Prostate gland (tissue), 2 donors: ENCODE measurements at regions not wholly inside any gene's neighbourhood (a gene's known extent, or its start where the extent isn't known, plus 50 kb on each side); places are given as distances from the start of the nearest gene placed in this dataset.

ENCODE experiments used
- DNase-seq: peaks from one replicate; pipeline ENCODE4 v3.0.0-alpha.2; 2019; ENCODE audit warnings: low spot score
- H3K27ac ChIP-seq, 2 donors: fragments of 200-600 bp; sonication (generic); 2 replicates each; pipeline ENCODE4 v1.5.1; 2017 to 2019
- H3K27me3 ChIP-seq: fragments of 200-600 bp; sonication (generic); replicated peaks from 2 replicates; pipeline ENCODE4 v1.5.1; 2019; ENCODE audit not compliant: insufficient read depth
- H3K36me3 ChIP-seq, 2 donors: fragments of 200-600 bp; sonication (generic); 1 replicate in 1 of 2; 2 replicates in 1 of 2; pipeline versions ENCODE4 v1.5.1 to v1.8.1; 2017 to 2019
- H3K4me1 ChIP-seq: fragments of 200-600 bp; sonication (generic); replicated peaks from 2 replicates; pipeline ENCODE4 v1.5.1; 2019
- H3K4me3 ChIP-seq, 2 donors: fragments of 200-600 bp; sonication (generic); 2 replicates each; pipeline ENCODE4 v1.5.1; 2017 to 2019
- H3K9me3 ChIP-seq: fragments of 200-600 bp; sonication (generic); 2 replicates; pipeline ENCODE4 v1.5.1; 2017
- POLR2A ChIP-seq: fragments of 450-650 bp; IDR thresholded peaks from one replicate; pipeline ENCODE4 v1.6.1; 2016; ENCODE audit warnings: antibody characterized with exemption, mild to moderate bottlenecking
- POLR2AphosphoS5 ChIP-seq: sonication (generic); formaldehyde crosslinking; IDR thresholded peaks from one replicate; pipeline ENCODE4 v1.6.1; 2017; ENCODE audit warnings: antibody characterized with exemption
- WGBS: methylation state at CpG from one replicate; pipeline ENCODE4 v1.1.5; 2018; 5-methylcytosine and 5-hydroxymethylcytosine counted together
- intact Hi-C: fragments of 100-400 bp; cut with DNase I; formaldehyde crosslinking; loops from one replicate; pipeline ENCODE4 v1.14.2; 2022
- TF ChIP-seq, protein P1 (sequence below), 4 experiments: fragments of 200-600 bp in 2 of 4; fragments of 450-650 bp in 2 of 4; sonication (generic) in 2 of 4; IDR thresholded peaks; 1 replicate in 3 of 4; 2 replicates in 1 of 4; pipeline ENCODE4 v1.5.1; 2016 to 2019; ENCODE audit warnings: antibody characterized with exemption in 4 of 4, mild to moderate bottlenecking in 2 of 4, moderate library complexity in 2 of 4

- WGBS, result 98% methylated on average over 5 of the region's 5 CpGs
- no peaks in the 10 kb centered on the region for H3K4me1 ChIP-seq
- TF ChIP-seq, protein P1, sequence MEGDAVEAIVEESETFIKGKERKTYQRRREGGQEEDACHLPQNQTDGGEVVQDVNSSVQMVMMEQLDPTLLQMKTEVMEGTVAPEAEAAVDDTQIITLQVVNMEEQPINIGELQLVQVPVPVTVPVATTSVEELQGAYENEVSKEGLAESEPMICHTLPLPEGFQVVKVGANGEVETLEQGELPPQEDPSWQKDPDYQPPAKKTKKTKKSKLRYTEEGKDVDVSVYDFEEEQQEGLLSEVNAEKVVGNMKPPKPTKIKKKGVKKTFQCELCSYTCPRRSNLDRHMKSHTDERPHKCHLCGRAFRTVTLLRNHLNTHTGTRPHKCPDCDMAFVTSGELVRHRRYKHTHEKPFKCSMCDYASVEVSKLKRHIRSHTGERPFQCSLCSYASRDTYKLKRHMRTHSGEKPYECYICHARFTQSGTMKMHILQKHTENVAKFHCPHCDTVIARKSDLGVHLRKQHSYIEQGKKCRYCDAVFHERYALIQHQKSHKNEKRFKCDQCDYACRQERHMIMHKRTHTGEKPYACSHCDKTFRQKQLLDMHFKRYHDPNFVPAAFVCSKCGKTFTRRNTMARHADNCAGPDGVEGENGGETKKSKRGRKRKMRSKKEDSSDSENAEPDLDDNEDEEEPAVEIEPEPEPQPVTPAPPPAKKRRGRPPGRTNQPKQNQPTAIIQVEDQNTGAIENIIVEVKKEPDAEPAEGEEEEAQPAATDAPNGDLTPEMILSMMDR (IDR thresholded peaks at IDR 0.05), result no peak
- H3K27ac ChIP-seq, result no peak overlapping the region
- no peak overlapping the region for H3K4me3 ChIP-seq
- intact Hi-C loops, result no loop called here
- no peaks in the 10 kb centered on the region for H3K36me3 ChIP-seq
- H3K9me3 ChIP-seq, result no peaks in the 10 kb centered on the region
- no peaks in the 10 kb centered on the region for H3K27me3 ChIP-seq
- no peak for DNase-seq
Measured at GRCh38 chr3:164927728-164928127, 150.6 kb downstream of the SI start.

DNA sequence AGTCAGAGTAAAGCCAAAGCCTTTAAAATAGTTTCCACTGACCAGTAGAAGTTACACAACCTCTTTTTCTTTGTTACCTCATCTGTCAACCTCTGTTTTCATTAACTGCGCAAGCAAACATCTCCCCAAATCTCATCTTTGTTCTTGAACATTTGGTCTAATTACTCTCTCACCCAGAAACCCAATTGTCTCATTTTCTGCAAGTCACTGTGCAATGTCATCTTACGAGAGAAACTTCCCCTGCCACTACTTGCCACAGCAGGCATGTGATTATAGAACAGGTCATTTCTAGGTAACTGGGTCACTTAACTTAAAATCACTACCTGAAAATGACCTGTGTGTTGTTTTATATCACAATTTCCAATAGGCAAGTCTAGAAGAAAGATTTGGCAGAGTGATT is 159.4 kb downstream of the SI start:
- no peaks in the 10 kb centered on the region for H3K36me3 ChIP-seq
- H3K4me1 ChIP-seq, result no peaks in the 10 kb centered on the region
- H3K27ac ChIP-seq, result no peak overlapping the region
- WGBS, result 74% methylated on average over 2 of the region's 2 CpGs
- H3K27me3 ChIP-seq, result no peaks in the 10 kb centered on the region
- intact Hi-C loops, result no loop called here
- no peak for DNase-seq
- no peaks in the 10 kb centered on the region for H3K9me3 ChIP-seq
- no peak overlapping the region for H3K4me3 ChIP-seq
- no peak for TF ChIP-seq POLR2AphosphoS5
- TF ChIP-seq, protein P1 (IDR thresholded peaks at IDR 0.05), result no peak
- no peak for TF ChIP-seq POLR2A

- WGBS, result 97% methylated on average over 2 of the region's 2 CpGs
- Histone ChIP-seq H3K4me3 (no peak overlapping the region), H3K27ac (no peak overlapping the region), H3K9me3 (no peaks in the 10 kb centered on the region), H3K36me3 (no peaks in the 10 kb centered on the region), H3K27me3 (no peaks in the 10 kb centered on the region), H3K4me1 (no peaks in the 10 kb centered on the region)
- DNase-seq, result no peak
- intact Hi-C loops, result no loop called here
- TF ChIP-seq, protein P1 (IDR thresholded peaks at IDR 0.05), result no peak
- TF ChIP-seq POLR2AphosphoS5 (no peak), POLR2A (no peak)
Measured at GRCh38 chr3:164912916-164913315, 165.4 kb downstream of the SI start.

DNA sequence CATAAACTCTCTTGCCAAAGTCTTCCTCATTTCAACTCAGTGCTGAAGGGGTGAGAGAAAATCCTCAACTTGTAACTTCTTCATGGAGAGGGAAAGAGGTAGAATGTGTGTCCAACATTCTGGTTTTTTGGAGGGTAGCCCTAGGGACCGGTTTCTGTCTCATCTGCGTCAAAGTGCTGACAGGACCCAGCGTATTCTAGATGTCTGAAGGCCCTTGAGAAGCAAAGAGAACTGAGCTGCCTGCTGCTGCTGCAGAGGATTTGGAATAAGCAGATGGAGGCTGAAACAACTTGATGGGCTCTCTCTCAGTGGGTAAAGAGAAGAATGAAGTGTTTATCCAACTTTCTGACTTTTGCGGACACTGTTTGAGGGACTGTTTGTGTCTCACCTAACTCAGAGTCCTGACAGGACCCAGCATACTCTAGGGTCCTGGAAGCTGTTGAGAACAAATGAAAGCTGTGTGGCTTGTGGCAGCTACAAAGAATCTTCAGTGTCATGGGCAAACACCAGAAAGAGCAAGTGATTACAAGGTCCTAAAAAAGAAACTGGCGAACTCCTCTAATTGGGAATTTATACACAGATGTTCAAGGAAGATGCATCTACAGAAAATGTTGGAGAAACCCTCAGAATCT is 174.4 kb downstream of the SI start:
- Histone ChIP-seq H3K27ac (no peak overlapping the region), H3K9me3 (no peaks in the 10 kb centered on the region), H3K4me1 (no peaks in the 10 kb centered on the region), H3K4me3 (no peak overlapping the region), H3K27me3 (no peaks in the 10 kb centered on the region), H3K36me3 (no peaks in the 10 kb centered on the region)
- intact Hi-C loops, result no loop called here
- DNase-seq, result no peak
- TF ChIP-seq POLR2AphosphoS5, result no peak
- TF ChIP-seq, protein P1 (IDR thresholded peaks at IDR 0.05), result no peak
- no peak for TF ChIP-seq POLR2A
- WGBS, result 56% methylated on average over 5 of the region's 5 CpGs

DNA sequence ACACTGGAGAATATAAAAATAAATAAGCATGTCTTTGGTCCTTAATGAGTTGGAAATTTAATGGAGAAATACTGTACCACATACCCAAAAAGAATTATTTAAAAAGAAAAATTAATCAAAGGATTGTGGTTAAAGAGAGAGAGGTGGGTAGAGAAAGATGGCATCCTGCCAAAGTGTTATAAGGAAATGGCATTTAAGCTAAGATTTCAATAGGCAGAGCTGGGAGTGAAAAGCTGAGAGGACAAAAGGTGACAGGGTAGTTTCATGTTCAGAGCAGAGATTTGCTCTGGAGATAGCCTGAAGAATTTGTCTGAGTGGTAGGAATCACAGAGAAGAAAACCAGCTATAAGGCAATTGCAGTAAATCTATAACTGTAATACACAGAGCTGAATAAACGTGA is 181.0 kb downstream of the SI start:
- H3K4me1 ChIP-seq, result no peaks in the 10 kb centered on the region
- 42% methylated on average over 1 of the region's 1 CpG for WGBS
- no peak overlapping the region for H3K27ac ChIP-seq
- H3K9me3 ChIP-seq, result no peaks in the 10 kb centered on the region
- no peak overlapping the region for H3K4me3 ChIP-seq
- no peak for DNase-seq
- intact Hi-C loops, result no loop called here
- no peaks in the 10 kb centered on the region for H3K36me3 ChIP-seq
- TF ChIP-seq, protein P1 (IDR thresholded peaks at IDR 0.05), result no peak
- no peak for TF ChIP-seq POLR2A
- TF ChIP-seq POLR2AphosphoS5, result no peak
- H3K27me3 ChIP-seq, result no peaks in the 10 kb centered on the region
